BLaER1 (cell line): ENCODE measurements at regions not wholly inside any gene's neighbourhood (a gene's known extent, or its start where the extent isn't known, plus 50 kb on each side); places are given as distances from the start of the nearest gene placed in this dataset.
A peak's percentile ranks its signal among the peaks of the same experiment; 100 is the strongest.

Experiments
- H3K27ac ChIP-seq: shearing (Covaris generic); formaldehyde crosslinking; 2 replicates; pipeline ENCODE4 v1.8.1; 2022
- H3K27me3 ChIP-seq: shearing (Covaris generic); formaldehyde crosslinking; 2 replicates; pipeline ENCODE4 v1.8.1; 2022
- H3K36me3 ChIP-seq: shearing (Covaris generic); formaldehyde crosslinking; 2 replicates; pipeline ENCODE4 v1.8.1; 2022
- H3K4me1 ChIP-seq: shearing (Covaris generic); formaldehyde crosslinking; 2 replicates; pipeline ENCODE4 v1.8.1; 2022
- H3K4me2 ChIP-seq: shearing (Covaris generic); formaldehyde crosslinking; 2 replicates; pipeline ENCODE4 v1.8.1; 2022
- H3K4me3 ChIP-seq: shearing (Covaris generic); formaldehyde crosslinking; 2 replicates; pipeline ENCODE4 v1.8.1; 2022
- H3K9ac ChIP-seq: shearing (Covaris generic); formaldehyde crosslinking; 2 replicates; pipeline ENCODE4 v1.8.1; 2022
- H3K9me3 ChIP-seq: shearing (Covaris generic); formaldehyde crosslinking; 2 replicates; pipeline ENCODE4 v1.8.1; 2022
- H4K20me1 ChIP-seq: shearing (Covaris generic); formaldehyde crosslinking; 2 replicates; pipeline ENCODE4 v1.8.1; 2022
- Cebpa-rat ChIP-seq: shearing (Covaris generic); IDR thresholded peaks from 2 replicates; pipeline ENCODE4 v1.8.1; 2022

GRCh38 chr4:11119474-11119873, 309.2 kb downstream of the HS3ST1 start:
- no peaks in the 10 kb centered on the region for H3K36me3 ChIP-seq
- no peak overlapping the region for H3K9ac ChIP-seq
- H3K4me2 ChIP-seq = no peak overlapping the region
- no peaks in the 10 kb centered on the region for H4K20me1 ChIP-seq
- peaks cover 10% of the 10 kb centered on the region for H3K9me3 ChIP-seq
- TF ChIP-seq Cebpa-rat = no peak
- H3K27ac ChIP-seq = no peak overlapping the region
- no peaks in the 10 kb centered on the region for H3K27me3 ChIP-seq
- no peak overlapping the region for H3K4me3 ChIP-seq
- H3K4me1 ChIP-seq = peaks cover 14% of the 10 kb centered on the region

GRCh38 chr4:11118513-11118912, 310.2 kb downstream of the HS3ST1 start:
- no peak overlapping the region for H3K4me3 ChIP-seq
- H4K20me1 ChIP-seq = no peaks in the 10 kb centered on the region
- no peak overlapping the region for H3K27ac ChIP-seq
- no peak for TF ChIP-seq Cebpa-rat
- no peak overlapping the region for H3K9ac ChIP-seq
- H3K4me2 ChIP-seq = no peak overlapping the region
- no peaks in the 10 kb centered on the region for H3K27me3 ChIP-seq
- no peaks in the 10 kb centered on the region for H3K36me3 ChIP-seq
- peaks cover 14% of the 10 kb centered on the region for H3K4me1 ChIP-seq
- peaks cover 6% of the 10 kb centered on the region for H3K9me3 ChIP-seq

DNA sequence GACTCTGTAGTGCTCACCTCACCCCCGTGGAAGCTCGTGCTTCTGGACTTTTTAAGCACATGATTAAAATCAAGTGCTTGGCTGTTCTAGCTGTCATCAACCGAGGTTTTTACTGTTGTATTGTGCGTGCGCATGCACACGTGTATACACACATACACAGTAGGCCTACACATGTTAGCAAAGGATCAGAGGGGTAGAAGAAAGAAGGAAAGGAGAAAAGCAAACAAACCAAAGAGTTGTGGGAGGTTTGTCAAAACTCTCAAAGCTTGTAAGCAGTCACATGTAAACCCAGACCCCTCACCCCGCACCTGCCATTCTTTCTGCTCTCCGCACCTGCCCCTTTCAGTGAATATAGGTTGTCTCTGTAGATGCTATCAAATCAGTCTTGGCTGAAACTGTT, 311.8 kb downstream of the HS3ST1 start:
- Histone ChIP-seq H3K9me3 (no peaks in the 10 kb centered on the region), H3K36me3 (no peaks in the 10 kb centered on the region), H4K20me1 (no peaks in the 10 kb centered on the region), H3K27ac (no peak overlapping the region), H3K9ac (no peak overlapping the region), H3K4me3 (no peak overlapping the region), H3K27me3 (no peaks in the 10 kb centered on the region), H3K4me2 (no peak overlapping the region), H3K4me1 (peaks cover 22% of the 10 kb centered on the region)
- TF ChIP-seq Cebpa-rat = no peak

- Histone ChIP-seq H3K9ac (no peak overlapping the region), H3K9me3 (peaks cover 19% of the 10 kb centered on the region), H3K4me2 (peak overlapping the region; percentile 29), H3K36me3 (no peaks in the 10 kb centered on the region), H3K27me3 (no peaks in the 10 kb centered on the region), H4K20me1 (no peaks in the 10 kb centered on the region), H3K4me1 (peaks cover 23% of the 10 kb centered on the region), H3K27ac (peak overlapping the region; percentile 25; the same call in 1 of the 2 replicates), H3K4me3 (no peak overlapping the region; the same call in 1 of the 2 replicates)
- TF ChIP-seq Cebpa-rat = no peak
Measured at GRCh38 chr4:11111876-11112275, 316.8 kb downstream of the HS3ST1 start.

- Histone ChIP-seq H3K36me3 (no peaks in the 10 kb centered on the region), H3K27me3 (no peaks in the 10 kb centered on the region), H3K4me2 (peak overlapping the region; percentile 29), H3K9me3 (peaks cover 19% of the 10 kb centered on the region), H3K9ac (no peak overlapping the region), H3K4me3 (no peak overlapping the region), H4K20me1 (no peaks in the 10 kb centered on the region), H3K4me1 (peaks cover 23% of the 10 kb centered on the region), H3K27ac (peak overlapping the region; percentile 25; the same call in 1 of the 2 replicates)
- no peak for TF ChIP-seq Cebpa-rat
Measured at GRCh38 chr4:11111370-11111769, 317.3 kb downstream of the HS3ST1 start.

DNA sequence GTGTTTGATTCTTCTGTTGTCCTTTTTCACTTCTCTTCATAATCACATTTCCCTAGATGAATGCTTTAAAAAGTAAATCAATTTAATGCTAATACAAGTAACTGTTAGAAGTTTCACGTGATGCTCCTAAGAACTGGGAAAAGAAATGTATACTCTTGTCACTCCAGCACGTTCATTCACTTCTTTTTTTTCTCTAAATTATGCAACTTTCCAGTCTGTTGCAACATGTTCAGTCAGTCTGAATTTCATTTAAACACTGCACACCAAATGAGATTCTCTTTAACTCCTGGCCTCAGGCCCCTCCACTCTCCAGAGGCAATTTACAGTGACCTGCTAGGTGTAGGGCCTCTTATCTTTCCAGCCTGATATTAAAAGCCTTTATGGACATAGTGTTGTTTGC, 321.9 kb downstream of the HS3ST1 start:
- Histone ChIP-seq H3K36me3 (no peaks in the 10 kb centered on the region), H3K27ac (no peak overlapping the region), H4K20me1 (no peaks in the 10 kb centered on the region), H3K4me2 (no peak overlapping the region), H3K9me3 (peaks cover 19% of the 10 kb centered on the region), H3K27me3 (no peaks in the 10 kb centered on the region), H3K9ac (no peak overlapping the region), H3K4me3 (no peak overlapping the region), H3K4me1 (peaks cover 5% of the 10 kb centered on the region)
- TF ChIP-seq Cebpa-rat = no peak

DNA sequence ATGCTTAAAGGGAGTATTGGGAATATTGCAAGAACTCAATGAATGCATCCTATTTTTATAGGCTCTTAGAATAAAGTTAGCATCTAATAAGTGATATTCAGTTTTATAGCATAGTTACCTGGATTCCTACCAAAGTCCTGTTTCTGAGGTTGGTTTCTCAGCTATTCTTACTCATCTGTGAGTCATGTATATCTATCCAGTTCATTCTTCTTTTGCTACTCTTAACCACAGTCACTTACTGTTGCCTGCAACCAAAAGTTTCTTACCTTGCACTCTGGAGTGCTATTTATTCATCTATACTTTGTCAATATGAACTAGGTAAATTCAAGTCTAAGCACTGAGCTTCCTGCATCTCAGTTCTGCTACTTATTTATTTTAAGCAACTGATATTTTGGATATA, 322.5 kb downstream of the HS3ST1 start:
- Histone ChIP-seq H3K4me2 (no peak overlapping the region), H3K27me3 (no peaks in the 10 kb centered on the region), H3K4me3 (no peak overlapping the region), H3K9me3 (peaks cover 19% of the 10 kb centered on the region), H3K9ac (no peak overlapping the region), H3K4me1 (peaks cover 5% of the 10 kb centered on the region), H3K36me3 (no peaks in the 10 kb centered on the region), H4K20me1 (no peaks in the 10 kb centered on the region), H3K27ac (no peak overlapping the region)
- TF ChIP-seq Cebpa-rat = no peak

- H4K20me1 ChIP-seq = no peaks in the 10 kb centered on the region
- no peak overlapping the region for H3K4me2 ChIP-seq
- H3K27me3 ChIP-seq = no peaks in the 10 kb centered on the region
- H3K4me3 ChIP-seq = no peak overlapping the region
- TF ChIP-seq Cebpa-rat = no peak
- H3K27ac ChIP-seq = no peak overlapping the region
- peaks cover 10% of the 10 kb centered on the region for H3K4me1 ChIP-seq
- H3K9me3 ChIP-seq = peaks cover 15% of the 10 kb centered on the region
- no peak overlapping the region for H3K9ac ChIP-seq
- no peaks in the 10 kb centered on the region for H3K36me3 ChIP-seq
Measured at GRCh38 chr4:11105715-11106114, 323.0 kb downstream of the HS3ST1 start.

DNA sequence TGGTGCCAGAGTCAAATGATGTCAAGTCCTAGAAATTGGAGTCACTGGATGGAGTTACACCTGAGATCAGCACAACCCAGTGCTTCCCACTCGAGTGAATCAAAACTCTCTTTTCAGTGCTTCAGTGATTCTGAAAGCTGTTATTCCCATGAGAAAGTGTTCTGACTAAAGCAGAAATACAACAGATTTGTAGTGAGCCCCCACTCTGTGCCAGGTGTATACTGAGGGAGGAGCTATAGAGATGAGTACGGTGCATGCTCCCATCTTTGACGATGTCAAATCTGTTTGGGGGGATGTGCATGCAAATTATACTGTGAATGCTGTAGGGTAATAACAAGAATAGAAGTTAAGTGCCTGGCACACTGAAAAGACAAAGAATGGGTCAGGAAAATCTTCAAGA, 330.2 kb downstream of the HS3ST1 start:
- H3K9ac ChIP-seq = peak overlapping the region; percentile 58; the same call in 1 of the 2 replicates
- no peaks in the 10 kb centered on the region for H3K27me3 ChIP-seq
- H3K4me1 ChIP-seq = peaks cover 52% of the 10 kb centered on the region
- H4K20me1 ChIP-seq = no peaks in the 10 kb centered on the region
- H3K4me3 ChIP-seq = no peak overlapping the region
- peaks cover 3% of the 10 kb centered on the region; the same call in 1 of the 2 replicates for H3K9me3 ChIP-seq
- peak overlapping the region; percentile 88 for H3K27ac ChIP-seq
- TF ChIP-seq Cebpa-rat = no peak
- no peaks in the 10 kb centered on the region for H3K36me3 ChIP-seq
- H3K4me2 ChIP-seq = peak overlapping the region; percentile 76

DNA sequence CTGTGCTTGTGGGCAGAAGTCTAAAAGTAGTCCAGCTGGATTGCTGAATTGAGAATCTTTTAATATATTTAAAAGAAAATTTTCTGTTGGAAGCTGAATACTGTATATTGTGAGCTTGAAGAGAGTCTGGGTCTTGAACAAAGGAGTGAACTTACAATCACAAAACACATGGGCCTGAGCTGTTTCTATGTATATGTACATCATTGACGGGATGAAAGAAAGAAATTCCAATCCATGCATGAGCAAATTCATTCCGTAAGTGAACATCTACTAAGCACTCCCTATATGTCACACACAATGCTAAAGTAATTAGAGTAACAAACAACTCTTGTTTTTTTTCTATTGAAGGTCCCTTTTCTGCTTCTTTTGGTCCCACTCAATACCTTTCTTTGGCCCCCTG, 331.0 kb downstream of the HS3ST1 start:
- no peak for TF ChIP-seq Cebpa-rat
- Histone ChIP-seq H3K9me3 (peaks cover 3% of the 10 kb centered on the region; the same call in 1 of the 2 replicates), H3K36me3 (no peaks in the 10 kb centered on the region), H3K27ac (peak overlapping the region; percentile 88), H3K4me3 (no peak overlapping the region), H3K4me2 (peak overlapping the region; percentile 76), H3K9ac (no peak overlapping the region; the same call in 1 of the 2 replicates), H4K20me1 (no peaks in the 10 kb centered on the region), H3K27me3 (no peaks in the 10 kb centered on the region), H3K4me1 (peaks cover 52% of the 10 kb centered on the region)

- H3K4me2 ChIP-seq = no peak overlapping the region
- no peak overlapping the region for H3K4me3 ChIP-seq
- no peaks in the 10 kb centered on the region for H3K27me3 ChIP-seq
- no peak overlapping the region for H3K27ac ChIP-seq
- no peak for TF ChIP-seq Cebpa-rat
- H3K4me1 ChIP-seq = no peaks in the 10 kb centered on the region
- peaks cover 8% of the 10 kb centered on the region for H3K9me3 ChIP-seq
- no peak overlapping the region for H3K9ac ChIP-seq
- no peaks in the 10 kb centered on the region for H3K36me3 ChIP-seq
- no peaks in the 10 kb centered on the region for H4K20me1 ChIP-seq
Measured at GRCh38 chr4:11081006-11081405, 347.7 kb downstream of the HS3ST1 start.
